Ascending aorta (tissue), 2 donors: ENCODE measurements at regions not wholly inside any gene's neighbourhood (a gene's known extent, or its start where the extent isn't known, plus 50 kb on each side); places are given as distances from the start of the nearest gene placed in this dataset.

Experiments used
- DNase-seq, 2 donors: peaks; one replicate each; pipeline ENCODE4 v3.0.0-alpha.2; 2019; ENCODE audit warnings: low spot score in 2 of 2
- H3K27ac ChIP-seq, 2 donors: fragments of 200-600 bp; sonication (generic); one replicate each; pipeline ENCODE4 v1.5.1; 2016 to 2017; ENCODE audit warnings: mild to moderate bottlenecking in 1 of 2
- H3K27me3 ChIP-seq: fragments of 200-600 bp; sonication (generic); one replicate; pipeline ENCODE4 v1.5.1; 2017
- H3K36me3 ChIP-seq, 2 donors: fragments of 200-600 bp; sonication (generic); one replicate each; pipeline ENCODE4 v1.5.1; 2016
- H3K4me1 ChIP-seq, 2 donors: fragments of 200-600 bp; sonication (generic); one replicate each; pipeline ENCODE4 v1.5.1; 2016 to 2017; ENCODE audit warnings: mild to moderate bottlenecking in 1 of 2
- H3K4me3 ChIP-seq, 2 donors: fragments of 200-600 bp; sonication (generic); one replicate each; pipeline ENCODE4 v1.5.1; 2016 to 2017; ENCODE audit warnings: mild to moderate bottlenecking in 1 of 2
- H3K9me3 ChIP-seq, 2 donors: fragments of 200-600 bp; sonication (generic); one replicate each; pipeline ENCODE4 v1.5.1; 2016
- CTCF ChIP-seq, 3 experiments: fragments of 200-600 bp in 2 of 3; fragments of 450-650 bp in 1 of 3; sonication (generic) in 2 of 3; IDR thresholded peaks; one replicate each; pipeline ENCODE4 v1.5.1; 2016 to 2019; ENCODE audit warnings: antibody characterized with exemption in 3 of 3, mild to moderate bottlenecking in 1 of 3, moderate library complexity in 1 of 3
- intact Hi-C: fragments of 100-400 bp; cut with DNase I; formaldehyde crosslinking; loops from one replicate; pipeline ENCODE4 v1.15.1; 2023

- H3K27me3 ChIP-seq: no peaks in the 10 kb centered on the region
- no peak for TF ChIP-seq CTCF (IDR thresholded peaks at IDR 0.05)
- DNase-seq: no peak
- no peak overlapping the region for H3K4me3 ChIP-seq
- H3K36me3 ChIP-seq: no peaks in the 10 kb centered on the region
- H3K27ac ChIP-seq: no peak overlapping the region
- intact Hi-C loops: no loop called here
- no peaks in the 10 kb centered on the region for H3K4me1 ChIP-seq
- H3K9me3 ChIP-seq: no peaks in the 10 kb centered on the region
Observed at GRCh38 chr13:19069684-19070397, 111.8 kb downstream of the TUBA3C start.

GRCh38 chr13:19068691-19069090 lies 112.9 kb downstream of the TUBA3C start:
- Histone ChIP-seq H3K9me3 (no peaks in the 10 kb centered on the region), H3K36me3 (no peaks in the 10 kb centered on the region), H3K27me3 (no peaks in the 10 kb centered on the region), H3K27ac (no peak overlapping the region), H3K4me3 (no peak overlapping the region), H3K4me1 (no peaks in the 10 kb centered on the region)
- intact Hi-C loops: no loop called here
- DNase-seq: no peak
- no peak for TF ChIP-seq CTCF (IDR thresholded peaks at IDR 0.05)

GRCh38 chr13:19067767-19068166 lies 113.9 kb downstream of the TUBA3C start:
- intact Hi-C loops: no loop called here
- no peaks in the 10 kb centered on the region for H3K9me3 ChIP-seq
- no peaks in the 10 kb centered on the region for H3K36me3 ChIP-seq
- H3K27me3 ChIP-seq: no peaks in the 10 kb centered on the region
- no peaks in the 10 kb centered on the region for H3K4me1 ChIP-seq
- TF ChIP-seq CTCF (IDR thresholded peaks at IDR 0.05): no peak
- H3K27ac ChIP-seq: no peak overlapping the region
- H3K4me3 ChIP-seq: no peak overlapping the region
- no peak for DNase-seq

- H3K27ac ChIP-seq: no peak overlapping the region
- no peaks in the 10 kb centered on the region for H3K36me3 ChIP-seq
- intact Hi-C loops: no loop called here
- no peaks in the 10 kb centered on the region for H3K9me3 ChIP-seq
- H3K4me1 ChIP-seq: no peaks in the 10 kb centered on the region
- no peak for DNase-seq
- no peak for TF ChIP-seq CTCF (IDR thresholded peaks at IDR 0.05)
- H3K27me3 ChIP-seq: no peaks in the 10 kb centered on the region
- H3K4me3 ChIP-seq: no peak overlapping the region
Observed at GRCh38 chr13:19062801-19063200, 118.8 kb downstream of the TUBA3C start.

GRCh38 chr13:19062019-19062646 lies 119.5 kb downstream of the TUBA3C start:
- Histone ChIP-seq H3K4me1 (no peaks in the 10 kb centered on the region), H3K4me3 (no peak overlapping the region), H3K27ac (no peak overlapping the region), H3K36me3 (no peaks in the 10 kb centered on the region), H3K27me3 (no peaks in the 10 kb centered on the region), H3K9me3 (no peaks in the 10 kb centered on the region)
- TF ChIP-seq CTCF (IDR thresholded peaks at IDR 0.05): no peak
- intact Hi-C loops: no loop called here
- no peak for DNase-seq
